ENCODE measurements at regions not wholly inside any gene's neighbourhood (a gene's known extent, or its start where the extent isn't known, plus 50 kb on each side); places are given as distances from the start of the nearest gene placed in this dataset.

- Mint-ChIP-seq H3K9me3 (peaks cover 0 to 2% (median 0%) of the 10 kb centered on the region in 7 donors), H3K27ac (no peak overlapping the region), H3K4me3 (no peak overlapping the region), H3K36me3 (no peaks in the 10 kb centered on the region), H3K4me1 (no peaks in the 10 kb centered on the region), H3K27me3 (no peaks in the 10 kb centered on the region)
- no peak for DNase-seq
- ATAC-seq (ENCODE audit: low read depth in 2 of 2): no peak
Measured at GRCh38 chr1:79285667-79286066, 279.1 kb upstream of the ADGRL4 start.

GRCh38 chr1:79283451-79283850 is 276.9 kb upstream of the ADGRL4 start:
- no peak for ATAC-seq (ENCODE audit: low read depth in 2 of 2)
- no peak for DNase-seq
- H3K9me3 Mint-ChIP-seq: peaks cover 0 to 6% (median 0%) of the 10 kb centered on the region in 7 donors
- no peaks in the 10 kb centered on the region for H3K36me3 Mint-ChIP-seq
- H3K27ac Mint-ChIP-seq: no peak overlapping the region
- H3K27me3 Mint-ChIP-seq: no peaks in the 10 kb centered on the region
- H3K4me1 Mint-ChIP-seq: no peaks in the 10 kb centered on the region
- H3K4me3 Mint-ChIP-seq: peak overlapping the region in 1 of 8 donors; percentile 1

GRCh38 chr1:79281442-79281841 is 274.9 kb upstream of the ADGRL4 start:
- no peaks in the 10 kb centered on the region for H3K4me1 Mint-ChIP-seq
- no peak overlapping the region for H3K27ac Mint-ChIP-seq
- H3K4me3 Mint-ChIP-seq: no peak overlapping the region
- ATAC-seq (ENCODE audit: low read depth in 2 of 2): no peak
- DNase-seq: no peak
- H3K9me3 Mint-ChIP-seq: peaks cover 0 to 6% (median 1%) of the 10 kb centered on the region in 7 donors
- H3K36me3 Mint-ChIP-seq: no peaks in the 10 kb centered on the region
- no peaks in the 10 kb centered on the region for H3K27me3 Mint-ChIP-seq

GRCh38 chr1:79271759-79272158 is 265.2 kb upstream of the ADGRL4 start:
- peaks cover 4 to 11% (median 7%) of the 10 kb centered on the region in 7 donors for H3K9me3 Mint-ChIP-seq
- H3K36me3 Mint-ChIP-seq: no peaks in the 10 kb centered on the region
- ATAC-seq (ENCODE audit: low read depth in 2 of 2): no peak
- H3K4me1 Mint-ChIP-seq: no peaks in the 10 kb centered on the region
- no peak overlapping the region for H3K4me3 Mint-ChIP-seq
- H3K27me3 Mint-ChIP-seq: no peaks in the 10 kb centered on the region
- no peak for DNase-seq
- H3K27ac Mint-ChIP-seq: no peak overlapping the region

- DNase-seq (no peak), ATAC-seq (ENCODE audit: low read depth in 2 of 2) (no peak)
- no peaks in the 10 kb centered on the region for H3K4me1 Mint-ChIP-seq
- no peak overlapping the region for H3K27ac Mint-ChIP-seq
- H3K27me3 Mint-ChIP-seq: no peaks in the 10 kb centered on the region
- no peaks in the 10 kb centered on the region for H3K36me3 Mint-ChIP-seq
- H3K9me3 Mint-ChIP-seq: peaks cover 0 to 3% (median 0%) of the 10 kb centered on the region in 7 donors
- no peak overlapping the region for H3K4me3 Mint-ChIP-seq
Measured at GRCh38 chr1:79264975-79265818, 258.7 kb upstream of the ADGRL4 start.

- no peaks in the 10 kb centered on the region for H3K36me3 Mint-ChIP-seq
- no peak overlapping the region for H3K4me3 Mint-ChIP-seq
- no peak overlapping the region for H3K27ac Mint-ChIP-seq
- DNase-seq (no peak), ATAC-seq (ENCODE audit: low read depth in 2 of 2) (no peak)
- peaks cover 0 to 3% (median 0%) of the 10 kb centered on the region in 7 donors for H3K9me3 Mint-ChIP-seq
- no peaks in the 10 kb centered on the region for H3K4me1 Mint-ChIP-seq
- H3K27me3 Mint-ChIP-seq: no peaks in the 10 kb centered on the region
Measured at GRCh38 chr1:79264285-79264684, 257.8 kb upstream of the ADGRL4 start.

GRCh38 chr1:79262745-79263258 is 256.3 kb upstream of the ADGRL4 start:
- DNase-seq (no peak), ATAC-seq (ENCODE audit: low read depth in 2 of 2) (no peak)
- no peaks in the 10 kb centered on the region for H3K36me3 Mint-ChIP-seq
- H3K4me3 Mint-ChIP-seq: no peak overlapping the region
- H3K4me1 Mint-ChIP-seq: no peaks in the 10 kb centered on the region
- H3K27me3 Mint-ChIP-seq: no peaks in the 10 kb centered on the region
- H3K27ac Mint-ChIP-seq: no peak overlapping the region
- peaks cover 0 to 2% (median 0%) of the 10 kb centered on the region in 7 donors for H3K9me3 Mint-ChIP-seq

- H3K4me1 Mint-ChIP-seq: no peaks in the 10 kb centered on the region
- ATAC-seq (ENCODE audit: low read depth in 2 of 2) (no peak), DNase-seq (no peak)
- no peaks in the 10 kb centered on the region for H3K9me3 Mint-ChIP-seq
- H3K27ac Mint-ChIP-seq: no peak overlapping the region
- no peak overlapping the region for H3K4me3 Mint-ChIP-seq
- no peaks in the 10 kb centered on the region for H3K36me3 Mint-ChIP-seq
- H3K27me3 Mint-ChIP-seq: no peaks in the 10 kb centered on the region
Measured at GRCh38 chr1:79259390-79260336, 253.1 kb upstream of the ADGRL4 start.

GRCh38 chr1:79255421-79255820 is 248.9 kb upstream of the ADGRL4 start:
- Mint-ChIP-seq H3K4me1 (no peaks in the 10 kb centered on the region), H3K4me3 (no peak overlapping the region), H3K9me3 (no peaks in the 10 kb centered on the region)

GRCh38 chr1:79252598-79252997 is 246.1 kb upstream of the ADGRL4 start:
- no peak for DNase-seq
- Mint-ChIP-seq H3K4me1 (no peaks in the 10 kb centered on the region), H3K27ac (no peak overlapping the region), H3K27me3 (no peaks in the 10 kb centered on the region), H3K9me3 (peaks cover 0 to 2% (median 0%) of the 10 kb centered on the region in 7 donors), H3K36me3 (no peaks in the 10 kb centered on the region), H3K4me3 (no peak overlapping the region)
- ATAC-seq (ENCODE audit: low read depth in 2 of 2): no peak

More at GRCh38 chr1:79255421-79255820, 248.9 kb upstream of the ADGRL4 start:
- Mint-ChIP-seq H3K36me3 (no peaks in the 10 kb centered on the region), H3K27ac (no peak overlapping the region), H3K27me3 (no peaks in the 10 kb centered on the region)
- DNase-seq (no peak), ATAC-seq (ENCODE audit: low read depth in 2 of 2) (no peak)

GRCh38 chr1:79239840-79240239 is 233.3 kb upstream of the ADGRL4 start:
- DNase-seq: no peak
- no peaks in the 10 kb centered on the region for H3K4me1 Mint-ChIP-seq
- H3K4me3 Mint-ChIP-seq: no peak overlapping the region
- H3K27ac Mint-ChIP-seq: no peak overlapping the region
- no peaks in the 10 kb centered on the region for H3K27me3 Mint-ChIP-seq
- peaks cover 0 to 17% (median 6%) of the 10 kb centered on the region in 7 donors for H3K9me3 Mint-ChIP-seq
- H3K36me3 Mint-ChIP-seq: peaks cover 0 to 5% of the 10 kb centered on the region in 2 donors
- ATAC-seq (ENCODE audit: low read depth in 2 of 2): no peak

GRCh38 chr1:79235301-79236002 is 228.9 kb upstream of the ADGRL4 start:
- H3K27ac Mint-ChIP-seq: peak overlapping the region in 1 of 6 donors; percentile 5
- no peaks in the 10 kb centered on the region for H3K4me1 Mint-ChIP-seq
- ATAC-seq (ENCODE audit: low read depth in 2 of 2) (no peak), DNase-seq (no peak)
- peaks cover 0 to 4% of the 10 kb centered on the region in 2 donors for H3K36me3 Mint-ChIP-seq
- no peaks in the 10 kb centered on the region for H3K27me3 Mint-ChIP-seq
- H3K4me3 Mint-ChIP-seq: no peak overlapping the region
- peaks cover 0 to 9% (median 4%) of the 10 kb centered on the region in 7 donors for H3K9me3 Mint-ChIP-seq

GRCh38 chr1:79232818-79233217 is 226.3 kb upstream of the ADGRL4 start:
- Mint-ChIP-seq H3K27ac (no peak overlapping the region), H3K4me1 (no peaks in the 10 kb centered on the region), H3K9me3 (peaks cover 0 to 4% (median 0%) of the 10 kb centered on the region in 7 donors), H3K36me3 (no peaks in the 10 kb centered on the region), H3K4me3 (no peak overlapping the region), H3K27me3 (no peaks in the 10 kb centered on the region)
- no peak for ATAC-seq (ENCODE audit: low read depth in 2 of 2)
- DNase-seq: no peak
